ENCODE measurements at regions not wholly inside any gene's neighbourhood (a gene's known extent, or its start where the extent isn't known, plus 50 kb on each side); places are given as distances from the start of the nearest gene placed in this dataset.

GRCh38 chr5:53313145-53313544 lies 167.3 kb upstream of the FST start:
- no peak for TF ChIP-seq CTCF (IDR thresholded peaks at IDR 0.05)
- no peak for TF ChIP-seq POLR2A (IDR thresholded peaks at IDR 0.05)

All from right lobe of liver (tissue), 4 donors.